ENCODE measurements at regions not wholly inside any gene's neighbourhood (a gene's known extent, or its start where the extent isn't known, plus 50 kb on each side); places are given as distances from the start of the nearest gene placed in this dataset.

GRCh38 chr4:19735012-19735411 is 516.7 kb upstream of the SLIT2 start:
- intact Hi-C loops (cut with DNase I), result no loop called here
- Histone ChIP-seq H3K9me3 (no peaks in the 10 kb centered on the region), H3K27me3 (no peaks in the 10 kb centered on the region), H3K36me3 (no peaks in the 10 kb centered on the region), H3K27ac (no peak overlapping the region), H3K4me3 (no peak overlapping the region), H3K4me1 (no peaks in the 10 kb centered on the region)
- DNase-seq (ENCODE audit: low spot score in 2 of 2), result no peak
- TF ChIP-seq CTCF (IDR thresholded peaks at IDR 0.05), result no peak

GRCh38 chr4:19729886-19730651 is 521.6 kb upstream of the SLIT2 start:
- H3K36me3 ChIP-seq, result no peaks in the 10 kb centered on the region
- H3K4me1 ChIP-seq, result no peaks in the 10 kb centered on the region
- H3K27me3 ChIP-seq, result no peaks in the 10 kb centered on the region
- H3K4me3 ChIP-seq, result no peak overlapping the region
- TF ChIP-seq CTCF (IDR thresholded peaks at IDR 0.05), result no peak
- no peak overlapping the region for H3K27ac ChIP-seq
- intact Hi-C loops (cut with DNase I), result no loop called here
- no peak for DNase-seq (ENCODE audit: low spot score in 2 of 2)
- no peaks in the 10 kb centered on the region for H3K9me3 ChIP-seq

- no peak for DNase-seq (ENCODE audit: low spot score in 2 of 2)
- no peaks in the 10 kb centered on the region for H3K9me3 ChIP-seq
- no peak for TF ChIP-seq CTCF (IDR thresholded peaks at IDR 0.05)
Observed at GRCh38 chr4:19728773-19729172, 522.9 kb upstream of the SLIT2 start.

GRCh38 chr4:19727141-19727540 is 524.6 kb upstream of the SLIT2 start:
- Histone ChIP-seq H3K4me3 (no peak overlapping the region), H3K27ac (no peak overlapping the region), H3K9me3 (no peaks in the 10 kb centered on the region), H3K27me3 (no peaks in the 10 kb centered on the region), H3K4me1 (no peaks in the 10 kb centered on the region), H3K36me3 (no peaks in the 10 kb centered on the region)
- DNase-seq (ENCODE audit: low spot score in 2 of 2), result no peak
- intact Hi-C loops (cut with DNase I), result no loop called here
- TF ChIP-seq CTCF (IDR thresholded peaks at IDR 0.05), result no peak

More at GRCh38 chr4:19728773-19729172, 522.9 kb upstream of the SLIT2 start:
- Histone ChIP-seq H3K4me1 (no peaks in the 10 kb centered on the region), H3K27me3 (no peaks in the 10 kb centered on the region), H3K4me3 (no peak overlapping the region), H3K36me3 (no peaks in the 10 kb centered on the region), H3K27ac (no peak overlapping the region)
- intact Hi-C loops (cut with DNase I), result no loop called here

GRCh38 chr4:19725130-19725529 is 526.6 kb upstream of the SLIT2 start:
- TF ChIP-seq CTCF (IDR thresholded peaks at IDR 0.05), result no peak
- Histone ChIP-seq H3K27me3 (no peaks in the 10 kb centered on the region), H3K36me3 (no peaks in the 10 kb centered on the region), H3K4me3 (no peak overlapping the region), H3K27ac (no peak overlapping the region), H3K4me1 (no peaks in the 10 kb centered on the region), H3K9me3 (no peaks in the 10 kb centered on the region)
- DNase-seq (ENCODE audit: low spot score in 2 of 2), result no peak
- intact Hi-C loops (cut with DNase I), result no loop called here

Data from ascending aorta (tissue), 2 donors.